Mucosa of gallbladder (tissue), 1 donor: ENCODE measurements at regions not wholly inside any gene's neighbourhood (a gene's known extent, or its start where the extent isn't known, plus 50 kb on each side); places are given as distances from the start of the nearest gene placed in this dataset.

Experiments used
- DNase-seq: peaks from one replicate; pipeline ENCODE4 v3.0.0-alpha.2; 2020; ENCODE audit warnings: low spot score
- donor health status: DM: no; HTN: no; CAD: no.

GRCh38 chr15:31151301-31152233 lies 50.0 kb upstream of the TRPM1 start:
- no peak for DNase-seq

- no peak for DNase-seq
Measured at GRCh38 chr15:31153531-31153930, 52.0 kb upstream of the TRPM1 start.

DNA sequence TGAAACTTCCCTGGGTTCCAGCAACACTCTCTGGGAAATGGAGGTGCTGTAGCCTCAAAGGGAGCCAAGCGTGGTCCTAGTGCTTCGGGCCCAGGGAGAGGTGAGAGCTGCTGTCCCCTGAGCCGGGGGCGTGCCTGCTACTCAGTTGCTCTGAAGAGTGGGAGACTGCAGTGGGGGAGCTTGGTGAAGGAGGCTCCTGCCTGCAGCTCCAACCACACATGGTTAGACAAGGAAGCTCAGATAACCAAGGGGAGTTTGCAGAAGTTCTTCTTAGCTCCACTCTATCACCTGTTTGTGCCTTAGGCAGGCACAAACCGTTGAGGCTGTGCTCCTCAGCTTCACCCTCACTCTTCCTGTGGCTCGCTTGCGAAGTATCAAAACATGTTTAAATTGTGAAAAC lies 53.6 kb upstream of the TRPM1 start:
- DNase-seq = no peak

DNA sequence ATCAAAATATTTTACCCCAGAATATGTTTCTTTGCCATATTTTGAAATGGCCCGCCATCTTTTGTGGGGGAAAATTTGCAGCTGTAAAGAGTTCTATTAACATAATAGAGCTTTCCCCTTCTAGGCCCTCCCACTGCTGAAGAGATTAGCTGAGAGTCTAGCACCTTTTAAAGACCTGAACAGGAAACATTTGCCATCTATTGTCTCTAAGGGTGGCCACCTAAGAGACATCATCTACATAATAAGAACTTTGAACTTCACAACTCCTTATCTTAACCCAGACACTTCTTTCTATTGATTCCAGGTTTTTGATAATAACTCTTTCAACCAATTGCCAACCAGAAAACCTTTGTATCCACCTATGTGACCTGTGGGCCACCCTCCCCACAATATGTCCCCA lies 54.7 kb upstream of the TRPM1 start:
- no peak for DNase-seq

DNA sequence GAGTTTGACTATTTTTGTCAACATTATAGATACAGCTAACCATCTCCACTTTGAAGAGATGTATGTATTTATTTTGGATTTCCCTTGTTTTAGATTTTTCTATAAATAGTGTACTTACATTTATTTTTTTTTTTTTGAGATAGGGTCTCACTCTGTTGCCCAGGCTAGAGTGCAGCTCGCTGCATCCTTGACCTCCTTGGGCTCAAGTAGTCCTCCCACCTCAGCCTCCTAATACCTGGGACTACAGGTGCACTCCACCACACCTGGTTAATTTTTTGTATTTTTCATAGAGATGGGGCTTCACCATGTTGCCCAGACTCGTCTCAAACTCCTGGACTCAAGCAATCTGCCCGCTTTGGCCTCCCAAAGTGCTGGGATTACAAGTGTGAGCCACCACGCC lies 55.3 kb upstream of the TRPM1 start:
- DNase-seq = no peak

DNA sequence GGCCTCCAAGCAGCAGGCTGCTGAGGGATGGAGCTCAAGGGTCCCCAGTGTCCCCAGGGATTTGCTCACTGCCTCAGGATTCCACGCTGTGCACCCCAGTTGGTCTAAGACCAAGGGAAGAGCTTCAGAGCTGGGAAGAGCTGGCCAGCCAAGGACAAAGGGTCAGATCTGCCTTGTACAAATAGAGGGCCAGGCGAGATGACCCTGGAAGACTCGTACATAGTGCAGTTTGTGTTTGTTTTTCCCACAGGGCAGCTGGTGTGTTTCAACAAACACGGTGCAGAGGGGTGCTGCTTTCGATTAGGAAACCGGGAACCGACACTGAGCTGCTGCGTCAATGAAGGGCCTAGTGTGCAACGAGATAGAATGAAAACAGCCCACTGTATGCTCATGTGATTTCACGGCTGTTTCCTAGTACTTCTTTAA lies 56.1 kb upstream of the TRPM1 start:
- DNase-seq = peak; percentile 42

- peak; percentile 54 for DNase-seq
Measured at GRCh38 chr15:31158858-31159569, 57.5 kb upstream of the TRPM1 start.

DNA sequence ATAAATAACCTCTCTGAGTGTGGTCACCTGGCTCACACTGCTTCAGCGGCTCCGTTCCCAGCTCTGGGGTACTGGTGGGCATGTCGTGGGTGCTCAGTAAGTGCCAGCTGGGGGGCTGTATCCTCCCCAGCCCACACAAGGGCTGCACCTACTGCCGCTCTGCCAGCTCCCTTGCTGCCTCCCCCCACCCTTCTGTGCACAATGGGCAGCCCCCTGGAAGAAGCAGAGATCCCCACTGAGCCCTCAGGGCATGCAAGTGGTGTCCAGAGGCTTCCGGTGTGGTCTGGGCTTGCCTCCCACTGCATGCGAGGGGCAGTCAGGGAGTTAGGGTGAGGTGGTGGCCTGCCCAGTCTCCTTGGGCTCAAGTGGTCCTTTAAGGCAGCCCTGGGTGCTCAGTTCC lies 58.3 kb upstream of the TRPM1 start:
- DNase-seq = no peak

DNA sequence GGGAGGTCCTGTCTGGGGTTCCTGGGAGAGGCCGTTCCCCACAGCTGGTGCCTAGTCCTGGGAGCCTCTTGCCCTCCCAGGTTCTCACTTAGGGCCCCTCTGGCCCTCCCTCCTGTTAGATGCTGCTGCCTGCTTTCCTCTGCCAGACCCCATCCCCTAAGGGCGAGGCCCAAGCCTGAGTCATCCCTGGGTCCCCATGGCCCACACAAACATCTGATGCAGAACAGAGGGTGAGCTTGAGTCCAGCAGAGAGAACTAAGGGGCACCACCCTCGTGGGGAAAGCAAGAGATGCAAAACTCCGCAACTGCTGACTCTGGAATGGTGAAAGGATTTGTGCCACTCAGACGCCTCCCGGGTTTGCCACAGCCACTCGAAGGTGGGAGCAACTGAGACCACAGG lies 58.8 kb upstream of the TRPM1 start:
- DNase-seq = no peak

DNA sequence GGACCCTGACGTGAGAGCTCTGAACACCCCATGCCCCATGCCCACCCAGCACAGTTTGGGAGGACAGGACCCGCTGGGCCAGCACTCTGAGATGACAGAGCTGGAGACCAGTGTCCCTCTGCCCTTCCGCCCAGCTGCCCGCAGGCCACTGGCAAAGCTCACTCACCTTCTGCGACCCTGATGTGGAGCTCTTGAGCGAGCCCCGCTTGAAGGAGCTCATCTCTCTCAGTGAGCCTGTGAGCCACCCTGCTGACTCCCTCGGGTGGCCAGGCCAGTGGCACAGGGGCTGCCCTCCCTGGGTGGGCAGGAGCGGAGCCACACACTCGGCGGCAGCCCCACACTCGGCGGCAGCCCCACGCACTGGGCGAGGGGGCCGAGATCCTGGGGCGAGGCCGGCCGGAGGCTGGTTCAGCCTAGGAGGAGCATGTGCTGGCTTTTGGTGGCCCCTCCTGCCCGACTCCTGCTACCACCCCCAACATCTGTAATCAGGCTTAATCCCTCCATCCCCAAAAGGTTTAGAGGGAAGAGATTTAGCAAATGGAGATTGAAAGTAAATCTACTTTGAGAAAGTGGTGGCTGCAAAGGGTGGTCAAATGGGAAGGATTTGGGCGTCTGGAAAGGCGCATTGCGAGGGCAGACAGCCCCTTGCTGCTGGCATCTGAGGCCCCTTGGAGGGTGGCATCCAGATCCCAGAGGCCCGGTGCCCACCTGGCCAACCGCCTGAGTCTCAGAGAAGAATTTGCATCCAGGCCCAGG lies 59.4 kb upstream of the TRPM1 start:
- DNase-seq = no peak

DNA sequence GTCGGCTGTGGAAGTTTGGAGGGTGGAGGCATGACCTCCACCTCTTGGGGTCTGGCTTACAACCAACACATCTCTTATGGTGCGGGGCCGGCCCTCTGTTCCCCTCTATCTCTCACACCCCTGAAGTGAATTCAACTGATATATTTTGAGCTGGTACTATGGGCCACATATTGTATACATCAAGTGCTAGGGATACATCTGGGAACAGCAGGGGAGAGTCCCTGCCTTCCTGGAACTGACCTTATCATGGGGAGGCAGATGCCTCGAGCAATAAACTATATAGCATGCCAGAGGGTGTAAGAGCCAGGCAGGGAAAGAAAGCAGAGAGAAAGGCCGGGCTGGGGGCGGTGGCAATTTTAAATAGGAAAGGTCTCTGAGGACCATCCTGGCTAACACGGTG lies 60.4 kb upstream of the TRPM1 start:
- no peak for DNase-seq

GRCh38 chr15:31162721-31163510 lies 61.4 kb upstream of the TRPM1 start:
- no peak for DNase-seq

GRCh38 chr15:31163769-31164572 lies 62.4 kb upstream of the TRPM1 start:
- no peak for DNase-seq

GRCh38 chr15:31164573-31164912 lies 63.0 kb upstream of the TRPM1 start:
- DNase-seq = no peak

- DNase-seq = no peak
Measured at GRCh38 chr15:31169558-31169957, 68.0 kb upstream of the TRPM1 start.

GRCh38 chr15:31171731-31172130 lies 70.2 kb upstream of the TRPM1 start:
- DNase-seq = no peak

GRCh38 chr15:31172606-31173005 lies 71.1 kb upstream of the TRPM1 start:
- no peak for DNase-seq

DNA sequence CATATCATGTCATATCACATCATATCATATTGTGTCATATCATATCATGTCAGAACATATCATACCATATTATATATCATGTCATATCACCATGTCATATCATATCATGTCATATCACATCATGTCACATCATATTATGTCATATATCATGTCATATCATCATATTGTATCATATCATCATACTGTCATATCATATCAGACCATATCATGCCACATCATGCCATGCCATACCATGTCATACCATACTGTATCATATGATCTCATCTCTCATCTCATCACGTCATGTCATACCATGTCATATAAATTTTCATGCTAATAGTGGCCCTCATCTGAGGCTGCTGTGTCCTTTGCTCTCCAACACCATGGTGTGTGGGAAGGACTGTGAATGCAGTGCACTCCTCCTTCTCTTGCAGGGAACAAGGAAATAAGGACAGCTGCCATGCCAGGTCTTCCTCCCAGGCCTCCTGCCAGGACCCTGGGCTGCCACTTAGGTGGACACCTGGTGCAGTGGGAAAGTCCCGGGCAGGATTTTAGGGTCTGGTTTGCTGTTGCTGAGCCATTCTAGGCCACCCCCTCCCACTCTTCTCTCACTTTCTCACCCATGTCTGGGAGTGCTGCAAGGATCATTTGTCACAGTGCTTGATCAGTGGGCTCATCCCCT lies 72.4 kb upstream of the TRPM1 start:
- no peak for DNase-seq

DNA sequence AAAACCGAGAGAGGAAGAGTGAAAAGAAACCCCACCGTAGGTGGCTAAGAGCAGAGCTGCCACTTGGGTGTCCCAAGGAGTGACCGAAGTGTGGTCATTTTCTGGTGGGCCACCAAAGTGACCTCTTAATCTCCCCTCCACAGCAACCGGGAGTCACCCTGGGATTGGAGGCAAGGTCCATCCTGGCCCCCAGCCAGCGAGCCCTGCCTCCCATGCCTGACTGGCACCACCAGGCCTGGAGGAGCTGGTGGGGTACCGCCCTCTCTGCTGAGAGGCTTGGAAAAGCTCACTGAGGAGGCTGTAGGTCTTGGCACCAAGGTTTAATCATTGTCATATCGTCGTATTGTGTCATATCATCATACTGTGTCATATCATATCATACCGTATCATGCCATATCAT lies 74.0 kb upstream of the TRPM1 start:
- DNase-seq = no peak

- no peak for DNase-seq
Measured at GRCh38 chr15:31177951-31178350, 76.4 kb upstream of the TRPM1 start.
